ENCODE measurements at regions not wholly inside any gene's neighbourhood (a gene's known extent, or its start where the extent isn't known, plus 50 kb on each side); places are given as distances from the start of the nearest gene placed in this dataset.

DNA sequence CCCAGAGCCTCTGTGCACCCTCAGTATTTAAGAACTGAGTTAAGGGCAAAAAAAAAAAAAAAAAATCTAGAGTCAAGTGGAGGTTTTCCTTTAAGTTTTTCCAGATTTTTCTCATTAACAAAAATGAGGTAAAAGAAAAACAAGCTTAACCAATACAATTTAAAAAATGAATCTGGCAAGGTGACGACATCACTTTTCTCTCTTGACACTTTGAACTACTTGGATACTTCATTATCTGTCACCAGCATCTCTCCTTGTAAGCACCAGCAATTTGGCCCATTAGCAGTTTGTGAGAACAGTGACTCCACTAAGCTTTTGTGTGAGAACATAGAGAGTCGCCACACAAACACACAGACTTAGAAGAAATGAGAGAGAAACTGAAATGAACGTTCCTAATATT lies 345.7 kb upstream of the SLC30A5 start:
- DNase-seq (ENCODE audit: low read depth) = no peak

GRCh38 chr5:68749077-68749476 lies 344.7 kb upstream of the SLC30A5 start:
- DNase-seq (ENCODE audit: low read depth) = no peak

DNA sequence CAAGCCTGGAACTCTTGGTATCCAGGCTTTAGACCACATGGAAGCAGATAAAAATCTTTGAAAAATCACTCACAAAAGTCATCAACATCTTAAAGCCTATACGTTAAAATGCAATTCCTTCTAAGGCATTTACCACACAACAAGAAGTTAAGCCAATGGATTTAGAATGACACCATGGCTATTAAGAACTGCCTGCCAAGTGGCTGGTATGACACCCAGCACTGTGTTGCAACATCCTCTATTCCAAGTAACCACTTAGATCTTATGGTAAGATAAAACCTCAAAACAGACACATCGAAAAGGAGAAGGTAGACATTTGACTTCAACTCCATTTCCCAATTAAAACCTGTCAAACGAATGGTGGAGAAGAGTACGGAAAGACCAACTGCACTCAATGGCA lies 344.2 kb upstream of the SLC30A5 start:
- no peak for DNase-seq (ENCODE audit: low read depth)

DNA sequence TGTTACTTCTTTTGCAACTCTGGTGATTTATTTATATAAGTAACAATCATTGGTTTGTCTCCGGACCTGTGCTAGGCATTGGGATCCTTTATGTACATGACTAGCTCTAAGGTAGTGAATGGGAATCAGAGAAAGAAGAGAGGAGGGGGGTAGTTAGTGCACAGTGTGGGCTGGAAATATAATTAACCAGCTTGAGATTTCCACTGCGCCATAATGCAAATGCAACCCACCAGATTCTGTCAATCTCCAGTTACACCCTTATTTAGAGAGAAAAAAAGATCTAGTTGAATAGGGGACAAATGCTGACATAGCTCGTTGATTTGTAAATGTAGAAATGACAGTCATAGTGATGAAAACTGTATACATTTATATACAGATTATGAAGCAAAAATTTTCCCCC lies 342.2 kb upstream of the SLC30A5 start:
- no peak for DNase-seq (ENCODE audit: low read depth)

GRCh38 chr5:68754536-68754935 lies 339.3 kb upstream of the SLC30A5 start:
- DNase-seq (ENCODE audit: low read depth) = no peak

- DNase-seq (ENCODE audit: low read depth) = no peak
These were observed 338.5 kb upstream of the SLC30A5 start for GRCh38 chr5:68755293-68755692.

GRCh38 chr5:68757006-68757405 lies 336.8 kb upstream of the SLC30A5 start:
- no peak for DNase-seq (ENCODE audit: low read depth)

- no peak for DNase-seq (ENCODE audit: low read depth)
These were observed 336.1 kb upstream of the SLC30A5 start for GRCh38 chr5:68757626-68758212.

- no peak for DNase-seq (ENCODE audit: low read depth)
These were observed 334.2 kb upstream of the SLC30A5 start for GRCh38 chr5:68759593-68759992.

DNA sequence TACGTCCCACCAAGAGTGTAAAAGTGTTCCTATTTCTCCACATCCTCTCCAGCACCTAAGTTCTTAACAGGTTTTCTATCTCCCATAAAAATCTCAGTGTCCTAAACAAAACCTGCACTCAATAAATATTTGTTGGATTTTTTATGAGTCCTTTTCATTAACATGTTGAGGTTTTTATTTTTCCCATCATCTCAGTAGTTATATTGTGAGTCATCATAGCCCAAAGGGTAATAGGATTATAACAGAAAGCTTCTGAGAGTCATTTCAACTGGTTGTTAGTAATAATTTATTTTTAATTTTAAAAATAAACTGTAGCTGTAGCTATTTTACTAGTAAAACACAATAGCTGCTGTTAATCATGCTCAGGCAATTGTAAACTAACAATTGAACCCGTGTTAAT lies 331.6 kb upstream of the SLC30A5 start:
- DNase-seq (ENCODE audit: low read depth) = no peak

GRCh38 chr5:68766952-68767464 lies 326.8 kb upstream of the SLC30A5 start:
- DNase-seq (ENCODE audit: low read depth) = no peak

GRCh38 chr5:68770551-68770950 lies 323.3 kb upstream of the SLC30A5 start:
- DNase-seq (ENCODE audit: low read depth) = no peak

DNA sequence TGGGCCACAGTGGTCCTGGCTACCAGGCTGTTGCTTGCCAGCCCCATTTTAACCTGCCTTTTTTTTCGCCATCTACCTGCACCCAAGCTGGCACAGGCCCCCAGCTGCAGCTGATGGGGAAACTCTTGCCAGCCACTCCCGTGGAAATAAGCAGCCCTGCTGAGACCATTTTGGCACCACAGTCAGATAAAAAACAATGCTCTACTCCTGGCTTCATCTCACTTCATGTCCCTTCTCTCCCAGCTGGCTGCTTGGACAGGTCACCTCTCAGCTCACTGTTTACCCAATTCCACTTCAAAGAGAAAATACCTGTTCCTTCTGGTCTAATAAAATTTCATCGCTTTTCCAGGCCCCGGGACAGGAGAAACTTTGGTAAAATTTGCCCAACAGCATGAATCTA lies 322.6 kb upstream of the SLC30A5 start:
- no peak for DNase-seq (ENCODE audit: low read depth)

DNA sequence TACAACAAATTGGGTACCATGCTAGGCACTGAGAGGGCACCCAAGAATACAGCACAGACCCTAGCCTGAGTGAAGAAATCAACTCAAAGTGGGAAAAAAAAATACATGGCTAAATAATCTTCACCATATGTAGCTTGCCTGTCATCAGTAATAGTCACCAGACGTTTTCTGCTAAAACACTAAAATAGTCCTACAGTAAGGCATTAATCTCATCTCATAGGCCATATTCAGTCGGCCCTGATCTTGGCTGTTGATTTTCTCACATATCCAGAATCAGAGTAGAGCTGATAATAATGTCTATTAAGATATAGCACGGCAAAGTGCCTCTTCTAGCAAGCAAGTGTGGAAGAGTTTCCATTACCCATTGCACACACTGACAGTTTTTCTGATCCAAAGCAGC lies 322.1 kb upstream of the SLC30A5 start:
- no peak for DNase-seq (ENCODE audit: low read depth)

- no peak for DNase-seq (ENCODE audit: low read depth)
These were observed 317.4 kb upstream of the SLC30A5 start for GRCh38 chr5:68776381-68776780.

DNA sequence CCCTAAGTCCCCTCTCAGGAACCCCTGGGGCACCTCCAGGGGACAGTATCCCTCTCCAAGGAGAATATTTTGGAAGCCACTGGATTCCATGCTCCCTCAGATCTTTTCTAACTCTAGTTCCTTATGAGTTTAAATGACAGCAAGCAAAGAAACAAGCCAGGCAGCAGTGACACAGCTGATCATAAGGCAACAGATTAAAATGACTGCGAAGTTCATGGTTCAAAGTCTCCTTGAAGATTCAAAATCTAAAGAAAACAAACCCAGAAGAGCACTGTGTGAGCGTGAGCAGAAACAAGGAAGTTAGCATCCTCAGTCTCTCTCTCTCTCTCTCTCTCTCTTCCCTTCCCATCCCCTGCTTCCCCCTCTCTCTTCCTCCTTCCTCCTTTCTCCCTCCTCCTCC lies 316.7 kb upstream of the SLC30A5 start:
- no peak for DNase-seq (ENCODE audit: low read depth)

DNA sequence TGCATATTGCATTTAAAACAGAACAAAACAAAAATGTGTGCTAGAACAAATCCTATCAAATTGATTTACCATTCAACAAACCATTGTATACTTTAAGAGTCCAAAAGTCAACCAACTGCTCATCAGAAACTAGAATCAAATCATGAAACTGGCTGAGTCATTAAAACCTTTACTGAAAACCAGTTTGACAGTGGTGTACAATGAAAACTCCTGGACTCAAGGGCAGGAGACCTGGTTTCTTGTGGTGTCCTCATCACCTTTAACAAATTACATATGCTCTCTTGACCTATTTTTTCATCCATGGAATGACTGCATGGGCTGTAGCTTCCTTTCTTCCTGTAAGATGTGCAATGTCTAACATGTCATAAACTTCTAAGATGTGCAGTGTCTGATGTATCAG lies 315.3 kb upstream of the SLC30A5 start:
- no peak for DNase-seq (ENCODE audit: low read depth)

DNA sequence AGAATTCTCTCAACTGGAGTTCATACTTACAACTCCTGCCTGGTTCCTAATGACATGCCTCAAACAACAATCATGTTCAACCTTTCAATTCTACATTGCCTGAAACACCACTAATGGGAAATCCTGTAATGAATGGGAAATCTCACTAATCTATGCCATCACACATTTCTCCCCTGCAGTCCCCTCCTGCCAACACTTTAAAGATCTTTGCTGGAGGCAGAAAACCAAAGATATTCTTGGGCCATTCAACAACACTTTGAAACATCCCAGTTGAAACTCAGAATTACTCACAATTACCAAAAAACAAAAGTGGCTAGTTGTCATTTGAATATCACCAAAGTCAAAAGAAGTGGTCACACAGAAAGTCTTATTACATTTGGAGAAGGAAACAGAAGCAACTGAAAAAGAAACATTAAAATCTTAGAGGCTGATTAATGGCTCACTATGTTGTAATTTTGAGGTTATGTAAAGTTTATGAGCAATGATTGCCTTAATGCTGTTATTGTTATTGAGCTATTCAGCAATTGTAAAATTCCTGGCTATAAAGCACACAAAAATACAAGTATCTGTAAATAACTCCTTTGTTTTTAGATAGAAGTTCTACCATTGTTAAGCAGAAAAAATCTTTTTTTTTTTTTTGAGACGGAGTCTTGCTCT lies 313.4 kb upstream of the SLC30A5 start:
- no peak for DNase-seq (ENCODE audit: low read depth)

DNA sequence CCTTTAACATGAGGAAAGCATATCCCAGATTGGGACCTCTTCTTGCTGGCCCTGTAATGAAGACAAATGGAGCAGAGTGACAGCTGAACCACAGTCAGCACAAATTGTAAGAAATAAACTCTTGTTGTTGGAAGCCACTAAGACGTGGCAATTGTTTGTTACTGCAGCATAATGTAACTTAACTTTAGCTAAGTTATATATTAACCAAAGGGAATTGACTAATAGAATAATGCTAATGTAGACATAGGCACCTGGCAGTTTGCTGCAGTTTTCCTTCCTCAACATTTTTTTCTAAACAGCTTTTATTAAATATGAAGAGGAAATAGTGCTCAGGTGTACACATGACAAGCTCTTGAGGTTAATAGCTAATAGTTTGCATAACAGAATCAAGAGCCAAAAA lies 300.7 kb upstream of the SLC30A5 start:
- no peak for DNase-seq (ENCODE audit: low read depth)

- no peak for DNase-seq (ENCODE audit: low read depth)
These were observed 299.8 kb upstream of the SLC30A5 start for GRCh38 chr5:68793993-68794392.

- DNase-seq (ENCODE audit: low read depth) = no peak
These were observed 298.6 kb upstream of the SLC30A5 start for GRCh38 chr5:68795190-68795589.

DNA sequence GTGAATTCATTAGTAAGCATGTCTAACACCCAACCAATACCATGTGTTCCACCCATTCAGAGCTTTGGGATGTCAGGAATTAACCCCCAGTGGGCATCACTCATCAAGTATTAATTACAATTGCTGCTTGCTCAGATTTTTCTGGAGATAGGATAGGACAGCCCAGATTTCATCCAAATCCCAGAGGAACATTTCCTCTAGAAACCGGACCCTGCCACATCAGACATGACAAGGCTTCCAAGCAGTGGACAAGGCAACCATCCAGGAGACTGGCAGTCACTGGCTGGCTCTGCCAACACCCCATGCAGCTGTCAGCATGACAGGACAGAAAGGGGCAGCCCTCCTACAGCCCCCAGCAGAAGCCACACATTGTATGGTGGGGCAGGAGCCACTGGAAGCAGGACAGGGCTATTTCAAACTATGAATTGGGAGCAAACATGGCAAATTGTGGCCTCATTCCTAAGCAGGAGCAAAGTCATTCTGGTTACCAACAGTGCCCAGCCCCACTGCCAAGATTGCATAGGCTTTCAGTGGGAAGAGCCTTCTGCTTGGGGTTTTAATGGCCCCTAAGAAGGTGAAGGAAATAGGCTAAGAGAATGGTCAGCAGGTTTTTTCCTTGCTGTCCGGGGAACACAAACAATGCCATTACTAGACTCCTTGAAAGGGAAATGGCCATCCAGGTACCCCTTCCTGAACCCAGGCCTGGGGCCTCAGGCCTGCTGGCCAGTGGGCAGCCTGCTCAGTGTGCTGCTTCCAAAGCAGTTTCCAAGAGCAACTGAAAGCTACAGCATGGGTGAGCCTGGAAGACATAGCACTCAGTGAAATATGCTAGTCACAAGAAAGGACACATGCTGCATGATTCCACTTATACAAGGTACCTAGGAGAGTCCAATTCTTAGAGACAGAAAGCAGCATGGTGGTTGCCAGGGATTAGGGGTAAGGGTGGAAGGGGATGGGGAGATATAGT lies 294.7 kb upstream of the SLC30A5 start:
- DNase-seq (ENCODE audit: low read depth) = no peak

DNA sequence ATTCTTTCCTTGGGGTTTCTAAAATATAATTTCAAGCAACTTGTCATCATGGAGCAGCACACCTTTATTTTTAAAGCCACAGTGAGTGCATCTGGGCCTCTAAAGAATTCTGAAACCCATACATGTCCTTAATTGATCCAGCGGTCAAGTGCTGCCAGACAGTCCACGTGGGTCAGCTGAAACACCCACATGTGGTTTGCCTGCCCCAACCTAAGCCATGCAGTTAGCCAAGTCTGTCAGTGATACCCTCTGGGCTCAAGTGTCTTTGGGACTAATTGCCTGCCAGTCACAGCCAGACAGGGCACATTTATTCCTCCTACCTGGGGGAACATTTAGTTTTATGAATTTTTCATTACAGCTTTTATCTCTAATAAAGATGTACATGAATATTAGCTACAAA lies 291.4 kb upstream of the SLC30A5 start:
- DNase-seq (ENCODE audit: low read depth) = no peak
